GM19043 (cell line): ENCODE measurements at regions not wholly inside any gene's neighbourhood (a gene's known extent, or its start where the extent isn't known, plus 50 kb on each side); places are given as distances from the start of the nearest gene placed in this dataset.

Source experiments
- ATAC-seq: cut with Tn5 transposase; IDR thresholded peaks from one replicate; pipeline ENCODE4 v1.9.1; 2021; ENCODE audit warnings: low read depth; ENCODE audit not compliant: unreplicated experiment

DNA sequence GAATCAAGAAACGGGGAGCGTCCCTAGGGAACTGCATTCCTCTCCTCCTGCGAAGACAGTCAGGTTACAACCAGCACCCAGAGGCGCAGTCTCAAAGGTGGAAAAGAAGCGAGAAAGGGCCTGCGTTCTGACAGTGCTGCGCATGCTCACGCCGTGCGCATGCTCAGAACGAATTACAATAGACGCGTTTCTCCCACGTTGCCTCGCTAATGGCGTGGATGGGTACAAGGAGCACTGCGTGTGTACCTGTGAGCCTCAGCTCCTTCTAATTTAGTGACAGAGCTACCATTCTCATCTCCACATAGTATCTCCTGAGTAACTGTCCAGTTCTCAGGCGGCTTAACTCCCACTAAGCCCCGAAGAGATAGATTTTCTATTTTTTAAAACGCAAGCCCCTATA is 448.8 kb downstream of the TXNL1 start:
- ATAC-seq = no peak

GRCh38 chr18:56188529-56189275 is 449.7 kb downstream of the TXNL1 start:
- ATAC-seq = no peak

GRCh38 chr18:56186319-56186718 is 452.1 kb downstream of the TXNL1 start:
- ATAC-seq = no peak

DNA sequence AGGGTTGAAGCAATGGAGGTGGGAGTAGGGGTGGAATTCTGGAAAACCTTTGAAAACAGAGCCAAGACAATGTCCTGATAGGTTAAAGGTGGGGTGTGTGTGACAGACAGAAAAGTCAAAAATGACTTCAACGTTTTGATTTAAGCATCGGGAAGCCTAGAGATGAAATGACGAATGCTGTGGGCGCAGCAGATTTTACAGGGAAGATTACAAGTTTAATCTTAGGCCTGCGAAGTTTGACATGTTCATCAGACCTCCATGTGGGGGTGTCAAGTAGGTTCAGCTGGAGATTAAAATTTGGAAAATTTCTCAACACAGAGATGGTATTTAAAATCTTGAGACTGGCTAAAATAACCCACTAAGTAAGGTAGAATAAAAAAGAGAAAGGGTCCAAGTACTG is 453.3 kb downstream of the TXNL1 start:
- no peak for ATAC-seq

DNA sequence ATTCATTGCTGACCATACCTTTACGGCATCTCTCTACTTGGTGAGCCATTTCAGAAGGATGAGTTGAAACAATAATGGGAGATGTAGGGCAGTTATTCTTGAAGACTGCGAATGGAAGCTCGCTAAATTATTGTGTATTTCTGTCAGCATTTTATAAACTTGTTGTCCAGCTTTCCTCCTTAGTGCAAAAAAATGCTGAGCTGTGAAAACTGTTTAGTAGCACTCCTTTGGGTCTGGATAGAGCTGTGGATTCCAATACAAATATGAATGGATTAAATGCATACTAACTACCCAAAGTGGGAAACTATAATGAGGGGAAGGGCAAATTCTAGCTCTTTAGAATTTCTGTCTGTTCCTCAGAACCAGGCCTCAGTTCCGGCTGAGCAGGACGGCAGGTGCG is 461.6 kb downstream of the TXNL1 start:
- no peak for ATAC-seq

DNA sequence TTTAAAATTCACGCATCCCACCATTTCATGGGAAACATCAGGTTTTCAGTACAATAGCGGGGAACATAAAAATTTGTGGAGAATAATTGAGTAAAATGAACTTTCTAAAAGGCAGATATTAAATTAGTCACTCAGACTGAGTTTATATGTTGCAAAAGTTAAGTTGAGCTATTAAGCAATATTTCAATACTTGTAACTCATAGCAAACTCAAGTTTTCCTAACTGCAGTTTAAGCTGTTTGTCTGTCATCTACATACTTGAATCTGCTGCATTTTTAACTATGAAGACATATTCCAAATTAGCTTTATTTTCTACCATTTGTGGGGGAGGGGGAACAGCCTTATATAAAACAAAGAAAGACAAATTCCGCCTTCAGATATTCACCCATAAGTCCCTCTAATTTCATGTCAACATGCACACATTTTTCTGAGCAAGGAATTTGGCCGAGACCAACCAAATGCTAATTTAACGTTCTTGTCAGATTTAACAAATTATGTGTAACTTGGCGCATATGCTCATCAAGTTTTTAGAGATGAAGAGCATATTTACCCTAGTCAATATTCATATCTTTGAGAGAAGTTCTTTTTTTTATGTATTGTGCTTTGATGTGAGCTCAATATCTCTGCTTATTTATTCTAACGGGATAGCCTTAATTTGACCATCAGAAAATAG is 462.9 kb downstream of the TXNL1 start:
- no peak for ATAC-seq

GRCh38 chr18:56173542-56174220 is 464.7 kb downstream of the TXNL1 start:
- ATAC-seq = no peak

- no peak for ATAC-seq
Observed at GRCh38 chr18:56172527-56172926, 465.9 kb downstream of the TXNL1 start.

DNA sequence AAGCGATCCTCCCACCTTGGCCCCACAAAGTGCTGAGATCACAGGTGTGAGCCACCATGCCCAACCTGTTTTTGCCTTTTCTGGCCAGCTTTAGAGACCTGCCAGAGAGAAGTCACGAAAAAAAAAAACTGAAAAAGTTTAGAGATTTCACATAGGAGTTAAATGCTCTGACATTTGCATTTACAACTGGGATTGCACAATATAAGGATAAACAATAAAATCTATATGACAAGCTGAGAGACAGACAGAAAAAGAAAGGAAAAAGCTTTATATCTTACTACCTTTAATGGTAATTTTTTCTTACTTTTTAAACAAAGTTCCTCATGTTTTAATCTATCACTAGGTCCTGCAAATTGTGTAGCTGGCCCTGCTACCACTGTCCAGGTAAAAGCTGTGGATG is 466.5 kb downstream of the TXNL1 start:
- no peak for ATAC-seq

DNA sequence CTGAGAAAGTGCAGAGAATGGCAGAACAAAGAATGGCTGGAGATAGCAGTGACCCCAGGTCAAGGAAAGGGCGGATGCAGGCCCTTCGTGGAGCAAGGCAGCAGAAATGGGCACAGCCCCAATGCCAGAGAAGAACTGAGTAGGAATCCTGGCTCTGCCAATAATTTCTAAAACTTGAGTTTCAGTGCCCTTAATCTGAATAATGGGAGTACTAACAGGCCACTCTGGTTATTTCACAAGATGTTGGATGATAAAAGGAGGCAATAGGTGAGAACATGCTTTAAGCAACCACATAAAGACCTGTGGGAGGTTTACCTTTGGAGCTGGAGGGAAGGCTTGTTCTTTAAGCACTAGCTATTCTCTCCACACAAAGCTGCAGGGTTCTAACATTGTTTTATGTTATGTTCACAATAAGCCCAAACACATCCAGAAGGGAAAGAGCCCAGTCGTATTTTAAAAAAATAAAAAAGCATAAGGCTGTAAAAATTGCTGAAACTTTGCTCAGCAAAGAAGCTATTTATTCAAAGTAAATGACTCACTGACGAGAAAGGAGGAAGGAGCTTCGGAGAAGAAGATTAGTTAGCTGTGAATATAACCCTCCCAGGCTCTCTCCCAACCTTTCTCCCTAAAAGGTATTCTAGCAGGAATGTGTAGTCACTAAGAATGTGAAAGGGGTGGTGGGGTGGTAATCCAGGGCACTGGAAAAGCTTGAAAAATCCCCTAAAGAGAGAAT is 470.2 kb downstream of the TXNL1 start:
- ATAC-seq = no peak

GRCh38 chr18:56167366-56167765 is 471.0 kb downstream of the TXNL1 start:
- ATAC-seq = no peak

DNA sequence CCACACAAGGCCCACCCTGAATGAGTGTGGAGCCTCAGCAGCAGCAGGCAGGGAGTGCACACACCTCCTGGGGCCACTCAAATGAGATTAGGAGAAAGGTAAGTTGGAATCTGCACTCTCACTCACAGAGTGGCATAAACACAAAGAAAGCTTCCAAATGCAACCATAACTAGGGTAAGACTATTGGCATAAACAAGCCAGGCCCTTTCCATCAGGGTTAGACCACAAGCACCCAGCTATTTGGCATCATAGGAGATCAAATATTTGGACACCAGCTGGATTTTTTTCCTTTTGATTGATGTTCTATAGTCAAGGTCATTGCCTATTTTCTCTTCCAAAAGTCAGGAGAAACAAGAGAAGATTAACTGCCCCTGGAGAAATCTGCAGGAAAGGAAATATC is 471.5 kb downstream of the TXNL1 start:
- no peak for ATAC-seq

GRCh38 chr18:56165601-56166355 is 472.6 kb downstream of the TXNL1 start:
- no peak for ATAC-seq

GRCh38 chr18:56162311-56163265 is 475.8 kb downstream of the TXNL1 start:
- no peak for ATAC-seq

GRCh38 chr18:56161566-56162260 is 476.7 kb downstream of the TXNL1 start:
- ATAC-seq = no peak

GRCh38 chr18:56158676-56159075 is 479.7 kb downstream of the TXNL1 start:
- ATAC-seq = no peak

DNA sequence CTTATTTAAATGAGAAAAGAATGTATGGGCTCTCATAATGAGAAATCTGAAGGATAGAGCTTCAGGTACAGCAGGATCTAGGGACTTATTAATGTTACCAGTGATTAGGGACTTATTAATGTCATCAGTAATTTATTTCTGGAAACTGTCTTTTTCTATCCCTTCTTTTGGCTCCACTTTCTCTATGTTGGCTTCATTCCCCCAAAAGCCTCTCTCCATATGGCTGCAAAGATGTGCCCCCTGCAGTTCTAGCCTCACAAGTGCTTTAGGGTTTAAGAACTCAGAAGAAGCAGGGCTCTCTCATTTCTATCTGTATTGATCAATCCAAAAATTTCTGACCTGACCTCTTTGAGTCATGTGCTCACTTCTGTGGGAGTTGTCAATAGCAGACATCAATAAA is 480.9 kb downstream of the TXNL1 start:
- ATAC-seq = no peak

DNA sequence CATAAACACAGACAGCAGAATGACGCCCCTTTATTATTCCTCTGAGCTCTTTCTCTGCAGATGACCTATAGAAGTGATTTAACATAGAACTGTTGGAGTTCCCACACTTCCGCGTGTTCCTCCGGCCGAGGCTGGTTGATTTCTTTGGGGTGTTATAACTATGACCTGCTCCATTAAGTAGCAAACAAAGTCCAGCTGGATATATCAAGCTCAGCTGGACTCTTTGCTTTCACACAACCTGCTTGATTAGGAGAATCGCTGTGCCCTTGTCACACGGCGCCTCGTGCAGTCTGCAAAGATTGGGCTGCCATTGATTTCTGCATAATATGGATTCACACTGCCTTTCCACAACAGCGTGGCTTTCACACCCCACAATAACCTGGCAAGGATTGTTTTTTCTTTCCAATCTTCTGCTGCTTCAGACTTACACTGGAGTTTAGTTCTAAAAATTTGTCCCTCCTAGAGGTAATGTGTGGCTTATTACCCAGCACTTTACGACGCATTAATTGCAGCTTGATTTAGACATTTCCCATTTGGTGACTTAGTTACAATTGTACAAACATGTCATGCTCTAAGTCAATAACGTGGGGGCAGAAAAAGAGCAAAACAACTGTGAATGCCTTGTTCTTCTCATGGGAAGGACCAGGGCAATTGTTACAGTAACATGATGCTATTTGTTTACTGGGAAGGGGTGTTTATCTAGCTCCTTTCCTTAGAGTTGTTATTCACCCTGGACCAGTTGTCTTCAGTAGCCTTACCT is 485.7 kb downstream of the TXNL1 start:
- ATAC-seq = no peak
